Prostate gland (tissue), 2 donors: ENCODE measurements at regions not wholly inside any gene's neighbourhood (a gene's known extent, or its start where the extent isn't known, plus 50 kb on each side); places are given as distances from the start of the nearest gene placed in this dataset.

Experiments used
- DNase-seq: peaks from one replicate; pipeline ENCODE4 v3.0.0-alpha.2; 2019; ENCODE audit warnings: low spot score
- H3K27ac ChIP-seq, 2 donors: fragments of 200-600 bp; sonication (generic); 2 replicates each; pipeline ENCODE4 v1.5.1; 2017 to 2019
- H3K27me3 ChIP-seq: fragments of 200-600 bp; sonication (generic); replicated peaks from 2 replicates; pipeline ENCODE4 v1.5.1; 2019; ENCODE audit not compliant: insufficient read depth
- H3K36me3 ChIP-seq, 2 donors: fragments of 200-600 bp; sonication (generic); 1 replicate in 1 of 2; 2 replicates in 1 of 2; pipeline versions ENCODE4 v1.5.1 to v1.8.1; 2017 to 2019
- H3K4me1 ChIP-seq: fragments of 200-600 bp; sonication (generic); replicated peaks from 2 replicates; pipeline ENCODE4 v1.5.1; 2019
- H3K4me3 ChIP-seq, 2 donors: fragments of 200-600 bp; sonication (generic); 2 replicates each; pipeline ENCODE4 v1.5.1; 2017 to 2019
- H3K9me3 ChIP-seq: fragments of 200-600 bp; sonication (generic); 2 replicates; pipeline ENCODE4 v1.5.1; 2017
- POLR2A ChIP-seq: fragments of 450-650 bp; IDR thresholded peaks from one replicate; pipeline ENCODE4 v1.6.1; 2016; ENCODE audit warnings: antibody characterized with exemption, mild to moderate bottlenecking
- POLR2AphosphoS5 ChIP-seq: sonication (generic); formaldehyde crosslinking; IDR thresholded peaks from one replicate; pipeline ENCODE4 v1.6.1; 2017; ENCODE audit warnings: antibody characterized with exemption
- WGBS: methylation state at CpG from one replicate; pipeline ENCODE4 v1.1.5; 2018; 5-methylcytosine and 5-hydroxymethylcytosine counted together
- intact Hi-C: fragments of 100-400 bp; cut with DNase I; formaldehyde crosslinking; loops from one replicate; pipeline ENCODE4 v1.14.2; 2022
- TF ChIP-seq, protein P1 (sequence below), 4 experiments: fragments of 200-600 bp in 2 of 4; fragments of 450-650 bp in 2 of 4; sonication (generic) in 2 of 4; IDR thresholded peaks; 1 replicate in 3 of 4; 2 replicates in 1 of 4; pipeline ENCODE4 v1.5.1; 2016 to 2019; ENCODE audit warnings: antibody characterized with exemption in 4 of 4, mild to moderate bottlenecking in 2 of 4, moderate library complexity in 2 of 4

DNA sequence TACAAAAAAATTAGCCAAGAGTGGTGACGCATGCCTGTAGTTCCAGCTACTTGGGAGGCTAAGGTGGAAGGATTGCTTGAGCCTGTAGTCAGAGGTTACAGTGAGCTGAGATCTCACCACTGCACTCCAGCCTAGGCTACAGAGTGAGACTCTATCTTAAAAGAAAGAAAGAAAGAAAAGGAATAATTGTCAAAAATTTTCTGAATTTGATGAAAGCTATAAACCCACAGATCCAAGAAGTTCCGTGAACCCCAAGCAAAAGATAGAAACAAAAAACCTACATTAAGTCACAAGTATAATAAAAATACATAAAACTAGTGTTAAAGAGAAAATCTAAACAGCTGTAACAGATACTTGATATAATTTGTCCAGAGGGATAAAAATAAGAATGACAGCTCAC lies 60.1 kb upstream of the KMT2C start:
- no peak for DNase-seq
- intact Hi-C loops: no loop called here
- TF ChIP-seq POLR2AphosphoS5: no peak
- TF ChIP-seq, protein P1, sequence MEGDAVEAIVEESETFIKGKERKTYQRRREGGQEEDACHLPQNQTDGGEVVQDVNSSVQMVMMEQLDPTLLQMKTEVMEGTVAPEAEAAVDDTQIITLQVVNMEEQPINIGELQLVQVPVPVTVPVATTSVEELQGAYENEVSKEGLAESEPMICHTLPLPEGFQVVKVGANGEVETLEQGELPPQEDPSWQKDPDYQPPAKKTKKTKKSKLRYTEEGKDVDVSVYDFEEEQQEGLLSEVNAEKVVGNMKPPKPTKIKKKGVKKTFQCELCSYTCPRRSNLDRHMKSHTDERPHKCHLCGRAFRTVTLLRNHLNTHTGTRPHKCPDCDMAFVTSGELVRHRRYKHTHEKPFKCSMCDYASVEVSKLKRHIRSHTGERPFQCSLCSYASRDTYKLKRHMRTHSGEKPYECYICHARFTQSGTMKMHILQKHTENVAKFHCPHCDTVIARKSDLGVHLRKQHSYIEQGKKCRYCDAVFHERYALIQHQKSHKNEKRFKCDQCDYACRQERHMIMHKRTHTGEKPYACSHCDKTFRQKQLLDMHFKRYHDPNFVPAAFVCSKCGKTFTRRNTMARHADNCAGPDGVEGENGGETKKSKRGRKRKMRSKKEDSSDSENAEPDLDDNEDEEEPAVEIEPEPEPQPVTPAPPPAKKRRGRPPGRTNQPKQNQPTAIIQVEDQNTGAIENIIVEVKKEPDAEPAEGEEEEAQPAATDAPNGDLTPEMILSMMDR (IDR thresholded peaks at IDR 0.05): no peak
- TF ChIP-seq POLR2A: no peak
- Histone ChIP-seq H3K36me3 (no peaks in the 10 kb centered on the region), H3K27me3 (no peaks in the 10 kb centered on the region), H3K9me3 (no peaks in the 10 kb centered on the region), H3K27ac (no peak overlapping the region), H3K4me1 (no peaks in the 10 kb centered on the region), H3K4me3 (no peak overlapping the region)
- WGBS: 46% methylated on average over 2 of the region's 2 CpGs

DNA sequence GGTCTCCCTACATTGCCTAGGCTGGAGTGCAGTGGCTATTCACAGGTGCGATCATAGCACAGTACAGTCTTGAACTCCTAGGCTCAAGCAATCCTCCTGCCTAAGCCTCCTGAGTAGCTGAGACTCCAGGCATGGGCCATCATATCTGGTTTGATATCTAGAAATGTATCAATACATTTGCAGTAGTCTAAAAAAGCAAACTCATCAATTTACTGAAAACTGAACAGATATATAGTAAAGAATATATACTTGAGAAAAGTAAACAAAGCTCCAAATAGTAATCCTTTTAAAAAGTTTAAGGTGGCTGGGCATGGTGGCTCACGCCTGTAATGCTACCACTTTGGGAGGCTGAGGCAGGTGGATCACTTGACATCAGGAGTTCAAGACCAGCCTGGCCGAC lies 57.1 kb upstream of the KMT2C start:
- Histone ChIP-seq H3K4me1 (no peaks in the 10 kb centered on the region), H3K27me3 (no peaks in the 10 kb centered on the region), H3K36me3 (no peaks in the 10 kb centered on the region), H3K27ac (no peak overlapping the region), H3K4me3 (no peak overlapping the region), H3K9me3 (no peaks in the 10 kb centered on the region)
- intact Hi-C loops: no loop called here
- TF ChIP-seq POLR2A: no peak
- TF ChIP-seq POLR2AphosphoS5: no peak
- TF ChIP-seq, protein P1 (IDR thresholded peaks at IDR 0.05): no peak
- DNase-seq: no peak
- 94% methylated on average over 3 of the region's 3 CpGs for WGBS

DNA sequence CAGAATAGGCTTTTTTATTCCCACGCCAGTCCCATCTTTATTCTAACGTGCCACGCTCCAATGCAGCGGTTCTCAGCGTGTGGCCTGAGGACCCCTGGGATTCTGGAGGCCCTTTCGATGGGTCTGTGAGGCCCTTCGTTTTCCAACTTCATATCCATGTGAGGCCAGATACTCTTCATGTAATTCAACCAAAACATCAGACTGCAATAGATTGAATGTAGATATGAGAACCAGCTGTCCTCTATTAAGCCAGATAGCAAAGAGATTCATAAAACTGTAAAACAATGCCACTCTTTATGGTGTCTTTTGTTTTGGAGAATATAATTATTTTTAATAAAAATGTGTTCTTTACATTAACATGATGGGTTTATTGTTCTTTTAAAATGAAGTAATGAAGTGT lies 53.2 kb upstream of the KMT2C start:
- WGBS: 74% methylated on average over 7 of the region's 7 CpGs
- no peaks in the 10 kb centered on the region for H3K27me3 ChIP-seq
- H3K36me3 ChIP-seq: no peaks in the 10 kb centered on the region
- no peak overlapping the region for H3K4me3 ChIP-seq
- no peaks in the 10 kb centered on the region for H3K4me1 ChIP-seq
- no peaks in the 10 kb centered on the region for H3K9me3 ChIP-seq
- H3K27ac ChIP-seq: no peak overlapping the region
- intact Hi-C loops: no loop called here
- TF ChIP-seq POLR2AphosphoS5 (no peak), POLR2A (no peak)
- TF ChIP-seq, protein P1 (IDR thresholded peaks at IDR 0.05): no peak
- no peak for DNase-seq

DNA sequence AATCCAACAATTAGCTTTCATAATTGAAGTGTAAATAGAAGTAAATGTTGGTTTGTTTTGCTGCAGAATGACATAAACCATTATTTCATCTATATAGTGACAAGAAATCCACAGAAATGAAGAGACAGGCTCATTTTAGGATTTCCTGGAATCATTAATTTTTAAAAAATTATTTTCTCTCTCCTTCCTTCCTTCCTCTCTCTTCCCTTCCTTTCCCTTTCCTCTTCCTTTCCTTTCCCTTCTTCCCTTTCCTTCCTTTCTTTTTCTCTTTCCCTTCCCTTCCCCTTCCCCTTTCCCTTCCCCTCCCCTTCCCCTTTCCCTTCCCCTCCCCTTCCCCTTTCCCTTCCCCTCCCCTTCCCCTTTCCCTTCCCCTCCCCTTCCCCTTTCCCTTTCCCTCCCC lies 51.2 kb upstream of the KMT2C start:
- H3K4me3 ChIP-seq: no peak overlapping the region
- no peaks in the 10 kb centered on the region for H3K4me1 ChIP-seq
- H3K27me3 ChIP-seq: no peaks in the 10 kb centered on the region
- no peaks in the 10 kb centered on the region for H3K36me3 ChIP-seq
- DNase-seq: no peak
- H3K27ac ChIP-seq: no peak overlapping the region
- TF ChIP-seq, protein P1 (IDR thresholded peaks at IDR 0.05): no peak
- no peak for TF ChIP-seq POLR2A
- TF ChIP-seq POLR2AphosphoS5: no peak
- intact Hi-C loops: no loop called here
- no peaks in the 10 kb centered on the region for H3K9me3 ChIP-seq

DNA sequence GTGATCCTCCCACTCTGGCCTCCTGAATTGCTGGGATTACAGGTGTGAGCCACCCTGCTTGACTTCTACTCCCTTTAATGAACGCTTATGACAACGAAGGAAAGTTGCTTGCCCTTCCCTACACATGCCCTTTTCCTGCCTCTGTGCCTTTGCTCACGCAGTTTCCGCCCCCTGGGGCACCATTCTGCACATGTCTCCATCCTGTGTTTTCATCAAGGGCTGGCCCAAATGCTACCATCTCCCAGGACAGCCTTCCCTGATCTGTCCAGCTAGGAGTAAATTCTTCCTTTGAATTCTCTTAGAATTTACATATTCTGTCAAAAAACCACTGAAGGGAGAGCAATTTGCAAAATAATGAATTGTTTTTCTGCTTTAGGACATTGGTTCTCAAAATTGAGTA lies 50.0 kb upstream of the KMT2C start:
- intact Hi-C loops: no loop called here
- TF ChIP-seq POLR2AphosphoS5 (no peak), POLR2A (no peak)
- TF ChIP-seq, protein P1 (IDR thresholded peaks at IDR 0.05): no peak
- H3K4me1 ChIP-seq: no peaks in the 10 kb centered on the region

More for the DNA sequence above, 50.0 kb upstream of the KMT2C start:
- H3K27me3 ChIP-seq: no peaks in the 10 kb centered on the region
- 83% methylated on average over 4 of the region's 4 CpGs for WGBS
- no peak overlapping the region for H3K4me3 ChIP-seq
- H3K27ac ChIP-seq: no peak overlapping the region
- no peaks in the 10 kb centered on the region for H3K9me3 ChIP-seq
- H3K36me3 ChIP-seq: no peaks in the 10 kb centered on the region
- no peak for DNase-seq
